B cell (primary cell): ENCODE measurements at regions not wholly inside any gene's neighbourhood (a gene's known extent, or its start where the extent isn't known, plus 50 kb on each side); places are given as distances from the start of the nearest gene placed in this dataset.

Experiments used
- ATAC-seq: fragments of 200-7000 bp; cut with Tn5 transposase; one replicate; pipeline ENCODE4 v1.10.0; 2021; ENCODE audit warnings: low read depth, mild to moderate bottlenecking, moderate number of reproducible peaks, moderate library complexity
- CTCF ChIA-PET: fragments of 350-600 bp; sonication (Branson Sonifier 250); formaldehyde crosslinking; loops from one replicate; lab custom pipeline; 2021; ENCODE audit warnings: antibody characterized with exemption, inconsistent platforms; lab: Charles Lee
- POLR2A ChIA-PET: fragments of 350-600 bp; sonication (Branson Sonifier 250); formaldehyde crosslinking; loops from one replicate; lab custom pipeline; 2021; ENCODE audit warnings: antibody characterized with exemption; lab: Charles Lee
- DNase-seq: peaks from one replicate; pipeline ENCODE4 v3.0.0; 2013
- H2AFZ ChIP-seq: 2 replicates; pipeline ENCODE4 v1.6.1; 2012; ENCODE audit warnings: mild to moderate bottlenecking, low read depth, low read length; ENCODE audit not compliant: insufficient read depth, poor library complexity, severe bottlenecking
- H3K27ac ChIP-seq, 2 donors: 1 replicate in 1 of 2; 2 replicates in 1 of 2; pipeline ENCODE4 v1.5.1; 2012 to 2013; ENCODE audit warnings: low read length in 2 of 2, mild to moderate bottlenecking in 2 of 2, moderate library complexity in 1 of 2
- H3K27me3 ChIP-seq, 4 experiments: fragments of 200-600 bp in 1 of 4; sonication (generic) in 1 of 4; replicated peaks in 1 of 4; 1 replicate in 2 of 4; 2 replicates in 2 of 4; pipeline versions ENCODE4 v1.6.1 to v1.7.0; 2013 to 2016; ENCODE audit warnings: low read length in 3 of 4, mild to moderate bottlenecking in 2 of 4, mixed read lengths in 1 of 4, moderate library complexity in 1 of 4; ENCODE audit not compliant: insufficient read depth in 4 of 4, control insufficient read depth in 3 of 4; ENCODE audit errors: control extremely low read depth in 1 of 4
- H3K36me3 ChIP-seq, 2 experiments: replicated peaks in 1 of 2; 1 replicate in 1 of 2; 2 replicates in 1 of 2; pipeline versions ENCODE4 v1.6.1 to v1.7.1; 2013; ENCODE audit warnings: low read length in 1 of 2; ENCODE audit not compliant: insufficient read depth in 2 of 2, control insufficient read depth in 1 of 2; ENCODE audit errors: control extremely low read depth in 1 of 2, extremely low read depth in 1 of 2
- H3K4me1 ChIP-seq, 2 donors: fragments of 200-600 bp in 1 of 2; sonication (generic) in 1 of 2; 1 replicate in 1 of 2; 2 replicates in 1 of 2; pipeline versions ENCODE4 v1.5.1 to v1.6.1; 2013 to 2017; ENCODE audit warnings: low read length in 2 of 2; ENCODE audit not compliant: control insufficient read depth in 2 of 2, insufficient read depth in 2 of 2
- H3K4me2 ChIP-seq: replicated peaks from 2 replicates; pipeline ENCODE3; 2012; ENCODE audit warnings: mild to moderate bottlenecking, low read depth, low read length; ENCODE audit not compliant: poor library complexity, severe bottlenecking
- H3K4me3 ChIP-seq, 5 experiments: fragments of 200-600 bp in 1 of 5; sonication (generic) in 1 of 5; 1 replicate in 3 of 5; 2 replicates in 2 of 5; pipeline versions ENCODE4 v1.5.1 to v1.7.0; 2011 to 2016; ENCODE audit warnings: low read length in 4 of 5, mild to moderate bottlenecking in 4 of 5, low read depth in 2 of 5, control low read depth in 1 of 5, moderate library complexity in 1 of 5; ENCODE audit not compliant: insufficient read depth in 1 of 5; ENCODE audit errors: control extremely low read depth in 1 of 5, extremely low read depth in 1 of 5
- H3K79me2 ChIP-seq: fragments of 200-600 bp; sonication (generic); one replicate; pipeline ENCODE4 v1.6.0; 2016; ENCODE audit warnings: low read length; ENCODE audit not compliant: control insufficient read depth, insufficient read depth
- H3K9ac ChIP-seq: fragments of 200-600 bp; sonication (generic); 2 replicates; pipeline ENCODE4 v1.6.1; 2017; ENCODE audit warnings: mild to moderate bottlenecking, low read length, moderate library complexity
- H3K9me3 ChIP-seq, 3 donors: one replicate each; pipeline versions ENCODE4 v1.6.1 to v1.7.1; 2013; ENCODE audit warnings: low read length in 2 of 3; ENCODE audit not compliant: control insufficient read depth in 2 of 3, insufficient read depth in 1 of 3; ENCODE audit errors: control extremely low read depth in 1 of 3
- H4K20me1 ChIP-seq: 2 replicates; pipeline ENCODE4 v1.6.0; 2012; ENCODE audit warnings: mild to moderate bottlenecking, low read length; ENCODE audit not compliant: insufficient read depth, control insufficient read depth, poor library complexity, severe bottlenecking
- H3K27ac Mint-ChIP-seq: one replicate; pipeline ENCODE4 v1.8.0; 2021; ENCODE audit warnings: mixed read lengths
- H3K27me3 Mint-ChIP-seq: one replicate; pipeline ENCODE4 v1.8.0; 2021; ENCODE audit warnings: mixed read lengths
- H3K4me1 Mint-ChIP-seq: one replicate; pipeline ENCODE4 v1.8.0; 2021; ENCODE audit warnings: mixed read lengths
- H3K4me3 Mint-ChIP-seq: one replicate; pipeline ENCODE4 v1.8.0; 2021; ENCODE audit warnings: mixed read lengths
- H3K9me3 Mint-ChIP-seq: one replicate; pipeline ENCODE4 v1.8.0; 2022; ENCODE audit warnings: mixed read lengths; ENCODE audit not compliant: insufficient read depth
- CTCF ChIP-seq: fragments of 200-600 bp; IDR thresholded peaks from one replicate; pipeline ENCODE4 v1.8.0; 2022; ENCODE audit warnings: antibody characterized with exemption, mild to moderate bottlenecking
- EZH2 ChIP-seq: IDR thresholded peaks from 2 replicates; pipeline ENCODE4 v1.6.1; 2012; ENCODE audit warnings: borderline replicate concordance, low read depth, mild to moderate bottlenecking, moderate library complexity, low read length; ENCODE audit not compliant: insufficient read depth, poor library complexity, severe bottlenecking
- WGBS: methylation state at CpG from one replicate; pipeline ENCODE4 v1.1.5; 2013; ENCODE audit warnings: missing lambda C conversion rate; ENCODE audit not compliant: insufficient coverage; 5-methylcytosine and 5-hydroxymethylcytosine counted together
- intact Hi-C: fragments of 100-400 bp; cut with micrococcal nuclease; formaldehyde crosslinking; loops from one replicate; pipeline ENCODE4 v1.10.0; 2022

DNA sequence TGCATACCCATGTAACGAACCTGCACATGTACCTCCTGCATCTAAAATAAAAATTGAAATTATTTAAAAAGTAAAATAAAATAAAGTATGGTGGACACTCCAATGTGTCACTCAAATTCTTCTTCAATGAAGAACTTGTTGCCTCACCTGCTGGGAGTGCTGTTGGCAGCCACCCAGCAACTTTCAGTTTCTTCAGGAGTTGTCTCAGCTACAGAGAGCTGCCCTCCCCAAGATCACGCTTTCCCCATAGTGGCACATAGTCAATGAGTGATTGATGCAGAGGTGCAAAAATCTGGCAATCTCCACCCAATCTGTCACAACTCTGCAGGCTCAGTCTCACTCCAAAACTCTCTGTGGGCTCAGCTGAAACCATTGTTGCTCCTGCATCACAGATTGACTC, 92.3 kb upstream of the C11orf87 start:
- intact Hi-C loops = no loop called here
- no peak overlapping the region for H3K9ac ChIP-seq
- ChIA-PET POLR2A (no interaction called here), CTCF (no interaction called here)
- Mint-ChIP-seq H3K4me1 (no peaks in the 10 kb centered on the region), H3K4me3 (no peak overlapping the region), H3K9me3 (peaks cover 2% of the 10 kb centered on the region), H3K27ac (no peak overlapping the region), H3K27me3 (no peaks in the 10 kb centered on the region)
- H4K20me1 ChIP-seq = no peaks in the 10 kb centered on the region
- no peaks in the 10 kb centered on the region for H3K9me3 ChIP-seq
- H3K4me3 ChIP-seq = no peak overlapping the region
- no peak overlapping the region for H2AFZ ChIP-seq
- WGBS = no CpG with 5 or more reads among the region's 2 CpGs
- no peaks in the 10 kb centered on the region for H3K4me1 ChIP-seq
- H3K4me2 ChIP-seq = no peak overlapping the region
- no peaks in the 10 kb centered on the region for H3K36me3 ChIP-seq
- TF ChIP-seq CTCF = no peak
- TF ChIP-seq EZH2 = no peak
- no peak for ATAC-seq
- H3K27me3 ChIP-seq = no peaks in the 10 kb centered on the region
- no peak overlapping the region for H3K27ac ChIP-seq
- DNase-seq = no peak
- H3K79me2 ChIP-seq = no peaks in the 10 kb centered on the region

DNA sequence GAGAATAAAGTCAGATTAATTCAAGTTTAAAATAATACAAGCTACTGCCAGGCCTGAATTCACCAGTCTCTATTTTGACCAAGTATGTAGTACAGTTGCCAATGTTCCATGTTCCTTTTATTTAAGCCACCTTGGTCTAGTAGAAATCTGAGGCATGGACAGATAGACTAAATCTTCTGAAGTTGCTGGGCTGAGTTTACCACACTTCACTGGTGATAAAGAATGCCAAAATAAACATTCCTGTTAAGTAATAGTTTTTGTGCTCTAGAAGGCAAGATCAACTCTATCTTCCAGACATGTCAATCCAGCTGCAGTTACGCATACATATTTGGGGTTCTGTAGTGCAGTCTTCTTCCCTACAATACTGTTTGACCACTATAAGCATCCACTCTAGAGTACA, 83.9 kb upstream of the C11orf87 start:
- no peaks in the 10 kb centered on the region for H3K36me3 ChIP-seq
- ATAC-seq = no peak
- no peaks in the 10 kb centered on the region for H4K20me1 ChIP-seq
- CTCF ChIA-PET = no interaction called here
- H3K4me3 ChIP-seq = no peak overlapping the region
- no peaks in the 10 kb centered on the region for H3K79me2 ChIP-seq
- H3K9ac ChIP-seq = no peak overlapping the region
- H3K4me2 ChIP-seq = no peak overlapping the region
- no peak overlapping the region for H2AFZ ChIP-seq
- H3K27ac ChIP-seq = no peak overlapping the region
- intact Hi-C loops = no loop called here
- no CpG with 5 or more reads among the region's 1 CpG for WGBS
- peaks cover 0 to 3% (median 0%) of the 10 kb centered on the region in 3 donors for H3K9me3 ChIP-seq
- POLR2A ChIA-PET = no interaction called here
- H3K4me1 ChIP-seq = no peaks in the 10 kb centered on the region
- TF ChIP-seq CTCF (no peak), EZH2 (no peak)
- no peaks in the 10 kb centered on the region for H3K27me3 ChIP-seq
- Mint-ChIP-seq H3K4me1 (no peaks in the 10 kb centered on the region), H3K9me3 (no peaks in the 10 kb centered on the region), H3K4me3 (no peak overlapping the region), H3K27me3 (no peaks in the 10 kb centered on the region), H3K27ac (no peak overlapping the region)
- no peak for DNase-seq
